HG02870 (cell line): ENCODE measurements at regions not wholly inside any gene's neighbourhood (a gene's known extent, or its start where the extent isn't known, plus 50 kb on each side); places are given as distances from the start of the nearest gene placed in this dataset.

ENCODE experiments used
- ATAC-seq: cut with Tn5 transposase; IDR thresholded peaks from one replicate; pipeline ENCODE4 v1.9.1; 2021; ENCODE audit warnings: mild to moderate bottlenecking, moderate library complexity; ENCODE audit not compliant: unreplicated experiment

DNA sequence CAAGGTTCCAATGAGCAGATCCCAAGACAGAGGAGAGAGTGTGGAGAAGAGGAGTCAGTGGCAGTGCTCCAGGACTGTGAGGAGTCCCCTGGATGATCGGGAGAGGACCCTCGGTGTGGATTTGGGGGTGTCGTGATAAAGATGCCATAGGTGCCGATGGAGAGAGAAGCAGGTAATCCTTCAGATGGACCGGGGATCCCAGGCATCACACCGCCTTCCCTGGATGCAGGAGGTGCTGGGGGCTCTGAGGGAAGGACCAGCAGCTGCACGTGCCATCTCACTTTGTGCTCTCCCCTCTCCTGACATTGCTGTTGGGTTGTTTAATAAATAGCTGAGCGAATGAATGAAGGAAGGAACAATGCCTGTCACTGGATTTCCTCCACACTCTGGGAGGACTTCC lies 744.1 kb downstream of the BRD1 start:
- ATAC-seq, result no peak

DNA sequence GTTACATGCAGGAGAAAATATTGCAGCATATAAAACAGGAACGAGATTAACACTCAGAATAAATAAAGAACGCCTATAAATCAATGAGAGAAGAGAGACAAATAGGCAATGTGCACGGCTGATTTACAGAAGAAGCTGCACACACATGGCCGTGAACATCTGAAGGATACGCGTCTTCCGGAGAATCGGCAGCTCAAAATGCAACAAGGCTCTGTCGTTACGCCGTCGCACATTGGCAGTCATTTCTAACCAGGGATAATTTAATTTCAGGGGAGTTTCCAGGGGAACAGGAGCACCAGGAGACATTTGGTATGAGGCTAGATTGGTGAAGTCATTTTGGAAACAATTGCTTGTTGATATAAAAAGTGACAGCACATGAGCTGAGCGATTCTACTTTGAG lies 745.2 kb downstream of the BRD1 start:
- no peak for ATAC-seq

- ATAC-seq, result no peak
Measured at GRCh38 chr22:49081926-49082325, 745.7 kb downstream of the BRD1 start.

- ATAC-seq, result no peak
Measured at GRCh38 chr22:49081261-49081666, 746.4 kb downstream of the BRD1 start.

GRCh38 chr22:49080631-49081030 lies 747.0 kb downstream of the BRD1 start:
- ATAC-seq, result no peak

DNA sequence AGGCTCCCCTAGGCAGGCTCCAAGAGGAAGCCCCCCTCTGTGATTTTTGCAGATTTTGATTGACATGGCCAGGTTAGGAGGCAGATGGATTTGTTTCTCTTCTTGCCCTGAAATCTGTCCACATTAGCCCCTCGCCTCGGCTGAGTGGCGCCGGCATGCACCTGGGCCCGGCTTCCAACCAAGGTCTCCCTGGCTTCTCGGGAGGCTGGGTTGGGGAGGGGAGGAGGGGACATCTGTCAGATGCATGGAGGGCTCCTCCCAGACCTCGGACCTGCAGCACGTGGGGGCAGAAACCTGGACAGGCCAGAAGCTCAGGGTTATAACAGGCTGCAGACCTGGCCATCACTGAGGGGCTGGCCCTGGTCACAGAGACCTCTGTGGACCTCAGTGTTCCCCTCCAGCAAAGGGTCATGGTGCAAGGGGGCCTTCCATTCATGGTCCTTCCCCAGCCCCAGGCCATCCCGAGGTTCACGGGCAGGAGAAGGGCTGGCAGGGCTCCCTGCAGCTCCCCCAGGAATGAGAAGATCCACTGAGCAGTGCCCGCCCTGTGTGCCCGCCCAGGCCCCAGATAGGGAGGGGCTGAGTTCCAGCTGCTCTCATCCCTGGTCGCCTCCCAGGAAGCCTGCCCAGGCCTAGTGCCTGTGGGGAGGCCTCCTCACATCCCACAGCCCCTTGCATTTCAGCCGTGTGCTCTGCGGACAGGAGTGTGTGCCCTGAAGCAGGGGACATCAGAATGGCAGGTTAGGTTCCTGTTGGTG lies 747.8 kb downstream of the BRD1 start:
- no peak for ATAC-seq

DNA sequence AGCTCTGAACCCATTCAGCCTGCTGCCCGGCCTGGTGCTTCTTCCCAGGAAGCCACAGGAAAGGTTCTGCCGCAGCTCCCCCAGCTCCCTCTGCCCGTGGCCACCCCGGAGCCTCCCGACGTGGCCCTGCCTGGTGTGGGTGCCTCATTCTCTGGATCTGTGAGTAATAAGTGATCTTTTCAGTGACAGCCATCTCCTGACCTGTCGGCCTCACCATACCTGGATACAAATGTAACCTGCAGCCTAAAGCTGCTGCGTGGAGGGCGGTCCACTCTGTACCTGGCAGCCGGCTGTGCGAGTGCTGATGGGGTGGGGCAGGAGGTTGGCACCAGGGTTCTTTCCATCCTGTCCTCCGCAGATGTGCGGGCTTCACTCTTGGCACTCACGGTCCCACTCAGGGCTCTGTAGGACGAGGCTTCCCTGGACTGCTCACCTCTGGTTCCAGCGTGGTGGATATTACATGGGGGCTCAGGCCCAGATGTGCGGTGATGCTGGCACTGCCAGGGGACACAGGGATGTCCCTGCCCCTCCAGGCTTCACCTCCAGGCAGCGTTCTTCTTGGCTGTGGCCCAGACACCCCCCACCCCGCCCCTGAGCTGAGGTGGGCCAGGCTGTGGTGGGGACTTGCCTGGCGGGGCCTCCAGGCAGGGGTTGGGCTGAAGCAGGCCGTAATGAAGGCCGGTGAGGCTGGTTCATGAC lies 748.5 kb downstream of the BRD1 start:
- ATAC-seq, result no peak

DNA sequence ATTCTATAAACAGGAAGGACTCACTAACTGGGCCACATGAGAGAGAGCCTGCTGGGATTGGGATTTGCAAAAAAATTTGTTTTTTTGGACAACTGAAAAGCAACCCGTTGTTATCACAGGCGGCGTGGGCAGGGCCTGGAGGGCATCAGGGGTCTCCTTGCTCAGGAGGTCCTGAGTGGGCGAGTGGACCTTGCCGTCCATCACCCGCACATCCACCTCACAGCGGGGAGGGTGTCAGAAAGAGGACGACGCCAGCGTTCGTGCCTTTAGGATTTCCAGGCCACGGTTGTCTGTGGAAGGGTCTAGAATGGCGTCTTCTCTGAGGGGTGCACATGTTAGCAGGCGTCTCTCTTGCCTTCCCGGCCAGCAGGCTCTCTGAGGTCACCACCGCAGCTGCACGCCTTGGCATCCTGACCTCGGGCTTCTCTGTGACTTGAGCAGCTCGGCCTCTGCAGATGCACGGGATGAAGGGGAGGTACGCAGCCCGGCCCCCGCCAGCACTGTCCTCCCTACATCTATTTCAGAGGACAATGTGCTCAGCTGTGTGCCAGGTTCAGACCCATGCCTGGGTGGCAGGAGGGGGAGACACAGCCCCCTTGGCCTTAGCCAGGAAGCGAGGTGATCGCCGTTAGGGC lies 749.5 kb downstream of the BRD1 start:
- no peak for ATAC-seq

- no peak for ATAC-seq
Measured at GRCh38 chr22:49077586-49077985, 750.1 kb downstream of the BRD1 start.

DNA sequence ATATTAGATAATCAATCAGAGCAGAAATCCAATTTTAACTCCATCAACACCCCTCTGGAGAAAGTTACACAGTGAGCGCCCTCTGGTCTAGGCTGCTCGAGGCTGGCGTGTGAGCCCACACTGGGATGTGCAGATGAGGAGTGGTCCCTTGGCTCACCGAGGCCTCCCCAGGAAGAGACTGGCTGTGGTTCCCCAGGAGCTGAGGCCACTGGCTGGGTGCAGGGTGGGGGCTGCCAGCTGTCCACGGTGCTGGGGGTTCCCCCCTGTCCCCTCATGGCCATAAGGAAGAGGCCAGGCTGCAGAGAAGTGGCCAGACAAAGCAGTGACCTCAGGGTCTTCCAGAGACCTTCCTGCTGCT lies 750.7 kb downstream of the BRD1 start:
- ATAC-seq, result no peak

DNA sequence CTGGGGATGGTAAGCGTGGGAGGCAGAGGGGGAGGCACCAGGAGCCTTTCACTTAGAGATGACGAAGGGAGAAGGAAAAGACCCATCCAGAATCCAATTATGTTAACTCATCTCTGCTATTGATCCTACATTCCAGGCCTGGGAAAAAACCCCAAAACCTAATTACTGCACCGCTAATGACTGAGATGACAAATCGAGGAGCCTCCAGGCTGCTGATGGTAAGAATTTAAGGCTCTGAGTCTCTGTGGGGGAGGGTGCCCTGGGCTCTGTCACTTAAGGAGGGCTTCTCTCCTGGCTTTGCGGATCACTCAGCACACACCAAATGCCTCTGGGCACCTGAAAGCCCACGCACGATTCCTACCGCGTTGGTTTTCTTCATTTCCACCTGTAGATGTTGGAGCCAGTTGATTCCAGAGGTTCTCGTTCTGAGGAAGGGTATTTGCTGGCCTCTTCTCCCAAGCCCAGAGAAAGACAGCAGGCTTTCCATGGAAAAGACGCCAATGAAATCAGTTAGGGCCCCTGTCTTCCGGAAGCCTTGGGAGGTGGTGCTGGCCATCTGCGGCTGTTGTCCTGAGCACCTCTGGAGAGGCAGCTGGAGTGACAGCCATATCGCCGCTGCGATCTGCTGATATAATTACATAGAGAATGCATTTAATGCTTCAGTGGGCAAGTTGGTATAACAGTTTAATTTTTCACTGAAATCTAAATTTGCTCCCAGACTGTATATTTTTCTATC lies 751.2 kb downstream of the BRD1 start:
- ATAC-seq, result no peak

GRCh38 chr22:49075150-49075549 lies 752.5 kb downstream of the BRD1 start:
- no peak for ATAC-seq

GRCh38 chr22:49073873-49074417 lies 753.7 kb downstream of the BRD1 start:
- ATAC-seq, result no peak

DNA sequence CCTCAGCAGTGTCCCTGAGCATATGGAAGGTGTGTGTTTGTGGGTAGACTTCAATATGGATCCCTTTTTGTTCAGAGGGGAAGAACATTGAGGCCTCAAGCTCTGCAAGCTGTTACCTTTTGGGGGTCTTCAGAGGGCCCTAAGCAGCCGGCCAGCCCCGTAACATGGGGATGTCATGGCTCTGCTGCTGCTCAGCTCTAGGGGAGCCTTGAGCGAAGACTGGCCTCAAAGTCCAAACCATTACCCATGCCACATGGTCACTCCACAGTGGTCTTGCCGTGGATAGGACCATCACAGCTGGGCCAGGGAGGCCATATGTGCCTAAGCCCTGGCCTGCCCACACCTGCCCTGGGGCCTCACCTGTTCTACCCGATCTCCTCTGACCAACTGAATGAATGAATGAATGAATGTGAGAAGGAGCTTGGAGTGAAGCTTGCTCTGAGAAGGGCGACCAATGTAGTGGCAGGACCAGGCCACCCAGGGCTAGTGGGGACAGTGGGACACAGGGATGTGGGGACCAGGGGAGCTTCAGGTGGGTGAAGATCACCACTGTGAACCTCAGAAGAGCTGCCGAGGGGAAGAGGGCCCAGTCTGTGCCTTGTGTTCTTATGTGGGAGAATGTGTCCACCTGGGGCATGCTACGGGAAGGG lies 754.6 kb downstream of the BRD1 start:
- no peak for ATAC-seq

GRCh38 chr22:49070501-49070900 lies 757.2 kb downstream of the BRD1 start:
- ATAC-seq, result no peak

DNA sequence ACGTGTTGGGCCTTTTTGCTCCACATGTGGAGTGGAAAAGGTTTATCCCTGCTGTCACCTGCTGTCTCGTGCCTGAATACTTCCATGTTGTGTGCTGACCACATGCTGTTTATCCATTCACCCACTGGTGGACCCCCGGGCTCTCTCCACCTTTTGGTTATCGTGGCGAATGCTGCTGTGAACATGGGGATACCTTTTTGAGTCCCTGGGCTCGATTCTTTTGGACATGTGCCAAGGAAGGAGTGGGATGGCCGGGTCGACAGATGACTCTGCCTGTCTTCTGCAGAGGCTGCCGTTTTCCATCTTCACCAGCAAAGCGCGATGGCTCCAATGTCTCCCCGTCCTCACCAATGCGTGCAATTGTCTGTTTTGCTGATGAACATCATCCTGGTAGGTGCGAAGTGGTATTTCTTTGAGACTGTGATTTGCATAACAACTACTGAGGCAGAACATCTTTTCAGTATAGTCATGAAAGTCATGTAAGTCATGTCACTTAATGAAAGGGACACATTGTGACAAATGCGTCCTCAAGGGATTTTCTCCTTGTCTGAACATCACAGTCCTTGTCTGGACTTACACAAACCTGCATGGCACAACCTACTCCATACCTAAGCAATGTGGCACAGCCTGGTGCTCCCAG lies 758.7 kb downstream of the BRD1 start:
- no peak for ATAC-seq

DNA sequence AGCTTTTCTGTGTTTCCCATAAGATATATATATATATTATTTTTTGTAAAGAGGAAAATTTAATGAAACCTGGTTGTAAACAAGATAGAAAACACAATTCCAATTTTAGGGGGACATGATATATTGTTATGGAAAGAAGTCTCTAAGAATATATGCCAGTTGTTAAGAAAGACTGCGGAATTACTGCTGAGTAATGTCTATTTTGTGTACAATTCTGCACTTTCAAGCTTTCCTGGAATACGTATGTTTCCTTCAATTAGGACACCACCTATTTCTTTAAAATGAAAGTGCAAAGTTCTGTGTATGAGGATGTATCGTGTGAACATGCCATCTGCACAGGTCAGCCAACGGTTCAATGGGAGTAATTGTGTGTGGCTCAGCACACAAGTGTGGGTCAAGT lies 760.2 kb downstream of the BRD1 start:
- no peak for ATAC-seq

- no peak for ATAC-seq
Measured at GRCh38 chr22:49066619-49067018, 761.1 kb downstream of the BRD1 start.

DNA sequence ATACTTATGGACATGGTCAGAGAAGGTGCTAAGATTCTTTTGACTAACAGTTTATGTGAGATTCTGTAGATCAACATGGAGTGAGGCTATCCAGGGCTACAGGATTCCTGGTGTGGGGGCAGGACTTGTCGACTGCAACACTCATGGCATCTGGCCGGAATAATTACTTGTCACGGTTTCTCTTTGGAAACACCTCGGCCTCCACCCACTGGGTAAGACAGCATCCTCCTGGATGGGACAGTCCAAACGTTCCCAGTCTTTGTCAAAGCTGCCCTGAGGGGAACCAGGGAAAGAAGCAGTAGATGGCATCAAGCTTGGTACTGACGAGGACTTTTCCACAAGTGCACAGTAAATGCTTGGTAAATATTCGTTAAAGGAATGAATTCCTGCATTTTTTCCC lies 762.8 kb downstream of the BRD1 start:
- ATAC-seq, result no peak

DNA sequence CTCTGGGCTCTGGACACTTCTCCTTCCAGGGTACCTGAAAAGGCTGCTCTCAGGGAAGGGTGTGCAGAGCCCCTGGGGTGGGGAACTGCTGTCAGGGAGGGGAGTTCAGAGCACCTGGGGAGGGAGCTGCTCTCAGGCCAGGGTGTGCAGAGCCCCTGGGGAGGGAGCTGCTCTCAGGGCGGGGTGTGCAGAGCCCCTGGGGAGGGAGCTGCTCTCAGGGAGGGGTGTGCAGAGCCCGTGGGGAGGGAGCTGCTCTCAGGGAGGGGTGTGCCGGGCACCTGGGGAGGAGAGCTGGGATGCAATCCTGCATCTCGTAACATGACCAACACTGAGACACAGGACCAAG lies 764.2 kb downstream of the BRD1 start:
- no peak for ATAC-seq
